Left lung (tissue), 4 donors: ENCODE measurements at regions not wholly inside any gene's neighbourhood (a gene's known extent, or its start where the extent isn't known, plus 50 kb on each side); places are given as distances from the start of the nearest gene placed in this dataset.

Experiments
- ATAC-seq: fragments of 200-7000 bp; cut with Tn5 transposase; one replicate; pipeline ENCODE4 v1.9.1; 2020; ENCODE audit warnings: moderate library complexity
- DNase-seq, 4 donors: peaks; one replicate each; pipeline ENCODE4 v3.0.0-alpha.2; 2013 to 2020
- H3K27ac ChIP-seq, 2 donors: fragments of 200-600 bp; sonication (generic) in 1 of 2; one replicate each; pipeline versions ENCODE4 v1.5.0 to v1.8.0; 2020 to 2021
- H3K27me3 ChIP-seq, 2 donors: fragments of 200-600 bp; sonication (generic) in 1 of 2; one replicate each; pipeline versions ENCODE4 v1.5.0 to v1.8.0; 2020 to 2021
- H3K36me3 ChIP-seq, 2 donors: fragments of 200-600 bp; sonication (generic) in 1 of 2; one replicate each; pipeline versions ENCODE4 v1.5.0 to v1.8.0; 2020 to 2021
- H3K4me1 ChIP-seq, 2 donors: fragments of 200-600 bp; one replicate each; pipeline ENCODE4 v1.8.0; 2021
- H3K4me3 ChIP-seq, 2 donors: fragments of 200-600 bp; sonication (generic) in 1 of 2; one replicate each; pipeline versions ENCODE4 v1.5.0 to v1.8.0; 2020 to 2021; ENCODE audit warnings: mild to moderate bottlenecking in 1 of 2
- H3K9me3 ChIP-seq, 2 donors: fragments of 200-600 bp; sonication (generic) in 1 of 2; one replicate each; pipeline versions ENCODE4 v1.5.0 to v1.8.0; 2020 to 2021
- intact Hi-C, 2 donors: fragments of 100-400 bp; cut with DNase I; formaldehyde crosslinking; loops; one replicate each; pipeline versions ENCODE4 v1.11.2 to v1.14.2; 2022
- TF ChIP-seq, protein P1 (sequence below), 2 donors: fragments of 200-600 bp; sonication (generic) in 1 of 2; IDR thresholded peaks; one replicate each; pipeline versions ENCODE4 v1.5.0 to v1.8.0; 2021; ENCODE audit warnings: antibody characterized with exemption in 2 of 2
- donor health status: DM: no; HTN: yes; CAD: no.
- donor health status: DM: no; HTN: no; CAD: no.

DNA sequence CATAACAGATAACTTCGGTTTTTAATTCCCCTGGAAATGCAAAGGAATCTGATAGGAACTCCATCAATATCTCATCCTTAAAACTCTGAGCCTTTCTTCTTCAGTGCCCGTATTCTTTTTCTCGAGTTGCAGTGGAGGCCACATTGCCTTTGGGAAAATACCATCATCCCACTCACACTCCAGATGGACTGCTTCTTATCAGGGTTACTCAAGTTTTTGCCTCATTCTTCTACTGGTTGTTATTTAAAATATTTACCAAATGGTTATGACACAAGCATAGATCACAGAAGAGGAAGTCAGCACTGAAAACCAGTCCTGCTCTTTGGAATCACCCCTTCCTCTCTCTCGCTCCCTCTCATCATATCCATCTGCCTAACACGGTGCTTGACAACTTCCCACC is 1020.5 kb upstream of the SLC10A2 start:
- no peak overlapping the region for H3K27ac ChIP-seq
- no peak overlapping the region for H3K4me3 ChIP-seq
- H3K36me3 ChIP-seq, result no peaks in the 10 kb centered on the region
- peaks cover 0 to 26% of the 10 kb centered on the region in 2 donors for H3K9me3 ChIP-seq
- no peaks in the 10 kb centered on the region for H3K4me1 ChIP-seq
- no peaks in the 10 kb centered on the region for H3K27me3 ChIP-seq
- intact Hi-C loops, result no loop called here
- ATAC-seq (no peak), DNase-seq (peak in 1 of 4 donors; percentile 1)
- TF ChIP-seq, protein P1, sequence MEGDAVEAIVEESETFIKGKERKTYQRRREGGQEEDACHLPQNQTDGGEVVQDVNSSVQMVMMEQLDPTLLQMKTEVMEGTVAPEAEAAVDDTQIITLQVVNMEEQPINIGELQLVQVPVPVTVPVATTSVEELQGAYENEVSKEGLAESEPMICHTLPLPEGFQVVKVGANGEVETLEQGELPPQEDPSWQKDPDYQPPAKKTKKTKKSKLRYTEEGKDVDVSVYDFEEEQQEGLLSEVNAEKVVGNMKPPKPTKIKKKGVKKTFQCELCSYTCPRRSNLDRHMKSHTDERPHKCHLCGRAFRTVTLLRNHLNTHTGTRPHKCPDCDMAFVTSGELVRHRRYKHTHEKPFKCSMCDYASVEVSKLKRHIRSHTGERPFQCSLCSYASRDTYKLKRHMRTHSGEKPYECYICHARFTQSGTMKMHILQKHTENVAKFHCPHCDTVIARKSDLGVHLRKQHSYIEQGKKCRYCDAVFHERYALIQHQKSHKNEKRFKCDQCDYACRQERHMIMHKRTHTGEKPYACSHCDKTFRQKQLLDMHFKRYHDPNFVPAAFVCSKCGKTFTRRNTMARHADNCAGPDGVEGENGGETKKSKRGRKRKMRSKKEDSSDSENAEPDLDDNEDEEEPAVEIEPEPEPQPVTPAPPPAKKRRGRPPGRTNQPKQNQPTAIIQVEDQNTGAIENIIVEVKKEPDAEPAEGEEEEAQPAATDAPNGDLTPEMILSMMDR (IDR thresholded peaks at IDR 0.05), result no peak

GRCh38 chr13:104086210-104086609 is 1020.0 kb upstream of the SLC10A2 start:
- TF ChIP-seq, protein P1 (IDR thresholded peaks at IDR 0.05), result no peak
- DNase-seq (peak in 1 of 4 donors; percentile 8), ATAC-seq (no peak)
- H3K9me3 ChIP-seq, result peaks cover 0 to 26% of the 10 kb centered on the region in 2 donors
- H3K27ac ChIP-seq, result no peak overlapping the region
- H3K4me3 ChIP-seq, result no peak overlapping the region
- intact Hi-C loops, result no loop called here
- no peaks in the 10 kb centered on the region for H3K27me3 ChIP-seq
- H3K36me3 ChIP-seq, result no peaks in the 10 kb centered on the region
- no peaks in the 10 kb centered on the region for H3K4me1 ChIP-seq

- Histone ChIP-seq H3K9me3 (peaks cover 0 to 28% of the 10 kb centered on the region in 2 donors), H3K4me1 (no peaks in the 10 kb centered on the region), H3K27me3 (no peaks in the 10 kb centered on the region), H3K27ac (no peak overlapping the region), H3K36me3 (no peaks in the 10 kb centered on the region), H3K4me3 (no peak overlapping the region)
- DNase-seq, result no peak
- TF ChIP-seq, protein P1 (IDR thresholded peaks at IDR 0.05), result no peak
- no peak for ATAC-seq
- intact Hi-C loops, result no loop called here
Measured at GRCh38 chr13:104085611-104086010, 1019.4 kb upstream of the SLC10A2 start.

- DNase-seq, result no peak
- H3K4me3 ChIP-seq, result no peak overlapping the region
- no peak overlapping the region for H3K27ac ChIP-seq
- H3K27me3 ChIP-seq, result no peaks in the 10 kb centered on the region
- intact Hi-C loops, result no loop called here
- no peak for ATAC-seq
- H3K36me3 ChIP-seq, result no peaks in the 10 kb centered on the region
- H3K4me1 ChIP-seq, result no peaks in the 10 kb centered on the region
- TF ChIP-seq, protein P1 (IDR thresholded peaks at IDR 0.05), result no peak
- peaks cover 0 to 6% of the 10 kb centered on the region in 2 donors for H3K9me3 ChIP-seq
Measured at GRCh38 chr13:104074326-104074725, 1008.1 kb upstream of the SLC10A2 start.

DNA sequence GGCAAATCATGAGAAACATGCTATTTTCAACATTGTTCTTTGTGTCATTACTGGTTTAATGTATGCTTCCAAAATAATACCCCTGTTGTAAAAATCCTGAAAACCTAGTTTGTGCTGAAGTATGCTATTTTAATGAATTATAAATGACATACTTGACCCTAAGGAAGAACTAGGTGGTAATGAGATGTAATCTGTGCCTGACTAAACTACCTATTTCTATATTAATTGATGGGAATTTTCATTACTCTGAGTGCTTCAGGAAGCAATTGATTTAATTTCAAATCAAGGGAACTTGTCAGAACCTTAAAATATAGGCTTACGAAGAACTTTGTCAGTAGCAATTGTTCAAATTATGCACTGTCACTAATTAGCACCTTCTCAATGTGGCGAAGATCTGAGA is 1005.6 kb upstream of the SLC10A2 start:
- Histone ChIP-seq H3K4me1 (no peaks in the 10 kb centered on the region), H3K27ac (no peak overlapping the region), H3K9me3 (no peaks in the 10 kb centered on the region), H3K4me3 (no peak overlapping the region), H3K27me3 (no peaks in the 10 kb centered on the region), H3K36me3 (no peaks in the 10 kb centered on the region)
- intact Hi-C loops, result no loop called here
- TF ChIP-seq, protein P1 (IDR thresholded peaks at IDR 0.05), result no peak
- DNase-seq, result no peak
- ATAC-seq, result no peak
